Panc1 (cell line): ENCODE measurements at regions not wholly inside any gene's neighbourhood (a gene's known extent, or its start where the extent isn't known, plus 50 kb on each side); places are given as distances from the start of the nearest gene placed in this dataset.

Source experiments
- POLR2AphosphoS5 ChIP-seq: IDR thresholded peaks from 2 replicates; pipeline ENCODE4 v1.6.1; 2012; ENCODE audit warnings: mild to moderate bottlenecking, low read depth, low read length, moderate library complexity
- SIN3A ChIP-seq: IDR thresholded peaks from 2 replicates; pipeline ENCODE4 v1.6.1; 2012; ENCODE audit warnings: low read depth, mild to moderate bottlenecking, low read length, moderate library complexity, borderline replicate concordance; ENCODE audit not compliant: insufficient read depth
- TCF7L2 ChIP-seq: IDR thresholded peaks from 2 replicates; pipeline ENCODE4 v1.6.1; 2011; ENCODE audit warnings: mild to moderate bottlenecking, low read depth, low read length, inconsistent platforms
- TF ChIP-seq, protein P1 (sequence below): fragments of 450-650 bp; IDR thresholded peaks from 2 replicates; pipeline ENCODE4 v1.5.1; 2017; ENCODE audit warnings: mild to moderate bottlenecking
- TF ChIP-seq, protein P2 (sequence below), 2 experiments: IDR thresholded peaks; 2 replicates each; pipeline ENCODE4 v1.6.1; 2011 to 2012; ENCODE audit warnings: low read depth in 2 of 2, control low read depth in 1 of 2, low read length in 1 of 2, mild to moderate bottlenecking in 1 of 2, moderate library complexity in 1 of 2; ENCODE audit not compliant: insufficient read depth in 1 of 2

DNA sequence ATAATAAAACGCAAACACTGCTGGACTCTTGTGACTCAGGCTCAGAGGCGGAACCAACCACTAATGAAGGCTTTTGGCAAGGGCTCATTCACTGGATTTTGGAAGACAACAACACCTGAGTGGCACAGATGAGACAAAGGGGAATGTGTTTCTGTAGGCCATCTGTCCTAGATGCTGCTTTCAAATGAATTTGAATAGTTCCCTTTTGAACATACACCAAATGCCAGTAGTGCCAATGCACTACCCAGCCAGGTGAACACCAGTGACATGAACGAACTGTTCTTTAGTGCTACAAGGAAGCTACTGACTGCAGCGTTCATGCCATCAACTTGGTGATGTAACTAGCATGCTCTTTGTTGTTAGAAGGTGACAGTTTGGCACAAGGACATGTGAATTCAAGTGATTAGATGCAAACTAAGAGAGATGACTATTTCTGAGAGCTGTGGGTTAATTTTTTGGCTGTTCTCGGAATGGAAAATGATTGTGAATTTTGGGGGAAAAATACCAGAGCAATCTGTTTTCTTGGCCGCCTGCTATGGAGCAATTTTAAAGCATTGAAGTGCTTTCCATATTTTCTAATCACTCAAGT is 173.7 kb downstream of the SLC24A2 start:
- TF ChIP-seq POLR2AphosphoS5 = no peak
- TF ChIP-seq, protein P1, sequence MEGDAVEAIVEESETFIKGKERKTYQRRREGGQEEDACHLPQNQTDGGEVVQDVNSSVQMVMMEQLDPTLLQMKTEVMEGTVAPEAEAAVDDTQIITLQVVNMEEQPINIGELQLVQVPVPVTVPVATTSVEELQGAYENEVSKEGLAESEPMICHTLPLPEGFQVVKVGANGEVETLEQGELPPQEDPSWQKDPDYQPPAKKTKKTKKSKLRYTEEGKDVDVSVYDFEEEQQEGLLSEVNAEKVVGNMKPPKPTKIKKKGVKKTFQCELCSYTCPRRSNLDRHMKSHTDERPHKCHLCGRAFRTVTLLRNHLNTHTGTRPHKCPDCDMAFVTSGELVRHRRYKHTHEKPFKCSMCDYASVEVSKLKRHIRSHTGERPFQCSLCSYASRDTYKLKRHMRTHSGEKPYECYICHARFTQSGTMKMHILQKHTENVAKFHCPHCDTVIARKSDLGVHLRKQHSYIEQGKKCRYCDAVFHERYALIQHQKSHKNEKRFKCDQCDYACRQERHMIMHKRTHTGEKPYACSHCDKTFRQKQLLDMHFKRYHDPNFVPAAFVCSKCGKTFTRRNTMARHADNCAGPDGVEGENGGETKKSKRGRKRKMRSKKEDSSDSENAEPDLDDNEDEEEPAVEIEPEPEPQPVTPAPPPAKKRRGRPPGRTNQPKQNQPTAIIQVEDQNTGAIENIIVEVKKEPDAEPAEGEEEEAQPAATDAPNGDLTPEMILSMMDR = no peak
- TF ChIP-seq TCF7L2 = no peak
- TF ChIP-seq, protein P2, sequence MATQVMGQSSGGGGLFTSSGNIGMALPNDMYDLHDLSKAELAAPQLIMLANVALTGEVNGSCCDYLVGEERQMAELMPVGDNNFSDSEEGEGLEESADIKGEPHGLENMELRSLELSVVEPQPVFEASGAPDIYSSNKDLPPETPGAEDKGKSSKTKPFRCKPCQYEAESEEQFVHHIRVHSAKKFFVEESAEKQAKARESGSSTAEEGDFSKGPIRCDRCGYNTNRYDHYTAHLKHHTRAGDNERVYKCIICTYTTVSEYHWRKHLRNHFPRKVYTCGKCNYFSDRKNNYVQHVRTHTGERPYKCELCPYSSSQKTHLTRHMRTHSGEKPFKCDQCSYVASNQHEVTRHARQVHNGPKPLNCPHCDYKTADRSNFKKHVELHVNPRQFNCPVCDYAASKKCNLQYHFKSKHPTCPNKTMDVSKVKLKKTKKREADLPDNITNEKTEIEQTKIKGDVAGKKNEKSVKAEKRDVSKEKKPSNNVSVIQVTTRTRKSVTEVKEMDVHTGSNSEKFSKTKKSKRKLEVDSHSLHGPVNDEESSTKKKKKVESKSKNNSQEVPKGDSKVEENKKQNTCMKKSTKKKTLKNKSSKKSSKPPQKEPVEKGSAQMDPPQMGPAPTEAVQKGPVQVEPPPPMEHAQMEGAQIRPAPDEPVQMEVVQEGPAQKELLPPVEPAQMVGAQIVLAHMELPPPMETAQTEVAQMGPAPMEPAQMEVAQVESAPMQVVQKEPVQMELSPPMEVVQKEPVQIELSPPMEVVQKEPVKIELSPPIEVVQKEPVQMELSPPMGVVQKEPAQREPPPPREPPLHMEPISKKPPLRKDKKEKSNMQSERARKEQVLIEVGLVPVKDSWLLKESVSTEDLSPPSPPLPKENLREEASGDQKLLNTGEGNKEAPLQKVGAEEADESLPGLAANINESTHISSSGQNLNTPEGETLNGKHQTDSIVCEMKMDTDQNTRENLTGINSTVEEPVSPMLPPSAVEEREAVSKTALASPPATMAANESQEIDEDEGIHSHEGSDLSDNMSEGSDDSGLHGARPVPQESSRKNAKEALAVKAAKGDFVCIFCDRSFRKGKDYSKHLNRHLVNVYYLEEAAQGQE (IDR thresholded peaks at IDR 0.05; ENCODE audit: insufficient read depth in 1 of 2, low read depth in 2 of 2, low read length in 1 of 2) = no peak
- TF ChIP-seq SIN3A = no peak
